ENCODE measurements at regions not wholly inside any gene's neighbourhood (a gene's known extent, or its start where the extent isn't known, plus 50 kb on each side); places are given as distances from the start of the nearest gene placed in this dataset.

GRCh38 chr2:362924-363323, 75.0 kb upstream of the ALKAL2 start:
- TF ChIP-seq POLR2A (IDR thresholded peaks at IDR 0.05): no peak
- no peak for TF ChIP-seq CTCF (IDR thresholded peaks at IDR 0.05 in 8 of 11, conservative IDR thresholded peaks at IDR 0.05 in 3 of 11)

Data from spleen (tissue), 7 donors.